SU-DHL-6 (cell line): ENCODE measurements at regions not wholly inside any gene's neighbourhood (a gene's known extent, or its start where the extent isn't known, plus 50 kb on each side); places are given as distances from the start of the nearest gene placed in this dataset.

Experiments
- CTCF ChIP-seq: fragments of 200-600 bp; sonication (generic); IDR thresholded peaks from one replicate; pipeline ENCODE4 v1.5.1; 2017; ENCODE audit warnings: antibody characterized with exemption, mild to moderate bottlenecking, low read length, moderate library complexity; ENCODE audit not compliant: insufficient read depth, poor library complexity, severe bottlenecking
- EZH2phosphoT487 ChIP-seq: fragments of 200-600 bp; sonication (generic), shearing (Covaris generic); conservative IDR thresholded peaks from 2 replicates; pipeline ENCODE4 v1.6.1; 2018; ENCODE audit warnings: mild to moderate bottlenecking, antibody characterized with exemption, low read length, moderate library complexity, mixed read lengths

- TF ChIP-seq CTCF = no peak
- TF ChIP-seq EZH2phosphoT487 = no peak
Measured at GRCh38 chr2:147789720-147790119, 55.1 kb upstream of the ACVR2A start.
